HL-60 (cell line): ENCODE measurements at regions not wholly inside any gene's neighbourhood (a gene's known extent, or its start where the extent isn't known, plus 50 kb on each side); places are given as distances from the start of the nearest gene placed in this dataset.

Source experiments
- DNase-seq, 2 experiments: peaks; one replicate each; pipeline ENCODE4 v3.0.0-alpha.2; 2010 to 2020; ENCODE audit warnings: low read depth in 1 of 2, low spot score in 1 of 2
- H3K27ac ChIP-seq: fragments of 250-450 bp; sonication (Bioruptor Pico); replicated peaks from 2 replicates; pipeline ENCODE4 v1.5.1; 2020; ENCODE audit warnings: mild to moderate bottlenecking, moderate library complexity
- H3K27me3 ChIP-seq: fragments of 250-450 bp; sonication (Bioruptor Pico); 2 replicates; pipeline ENCODE4 v1.5.1; 2021; ENCODE audit warnings: mild to moderate bottlenecking, moderate library complexity; ENCODE audit not compliant: insufficient read depth, poor library complexity, severe bottlenecking
- H3K4me3 ChIP-seq: replicated peaks from 2 replicates; pipeline ENCODE4 v1.5.1; 2011; ENCODE audit warnings: mild to moderate bottlenecking, control low read depth, low read length; ENCODE audit not compliant: insufficient read depth
- GABPA ChIP-seq: IDR thresholded peaks from 2 replicates; pipeline ENCODE4 v1.6.1; 2012; ENCODE audit warnings: low read depth
- POLR2AphosphoS5 ChIP-seq: IDR thresholded peaks from 2 replicates; pipeline ENCODE4 v1.6.1; 2012; ENCODE audit warnings: low read depth
- SPI1 ChIP-seq: IDR thresholded peaks from 2 replicates; pipeline ENCODE4 v1.6.1; 2012; ENCODE audit warnings: low read depth, mild to moderate bottlenecking, borderline replicate concordance
- TF ChIP-seq, protein P1 (sequence below): IDR thresholded peaks from 2 replicates; pipeline ENCODE4 v1.6.1; 2012; ENCODE audit warnings: low read depth; ENCODE audit not compliant: insufficient replicate concordance
- TF ChIP-seq, protein P2 (sequence below): IDR thresholded peaks from one replicate; pipeline ENCODE4 v1.5.1; 2011; ENCODE audit warnings: low read length, control low read depth, inconsistent platforms; ENCODE audit not compliant: insufficient read depth

DNA sequence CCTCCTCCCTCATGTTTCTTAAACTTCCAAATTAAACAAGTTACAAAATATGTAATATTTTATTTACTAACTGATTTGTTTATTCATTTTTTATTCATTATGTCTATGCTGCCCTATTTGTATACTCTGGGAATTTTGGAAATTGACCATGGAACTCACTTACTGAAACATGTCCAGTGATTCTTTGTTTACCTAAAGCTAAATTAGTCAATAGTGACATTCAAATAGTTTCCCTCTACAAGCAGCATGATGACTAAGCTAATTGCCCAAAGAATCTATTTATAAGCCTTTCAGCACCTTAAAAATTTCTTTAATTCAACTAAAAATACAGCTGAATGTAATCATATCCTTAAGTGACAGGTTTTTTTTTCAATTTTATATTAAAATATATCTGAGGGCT lies 437.7 kb downstream of the SI start:
- H3K27ac ChIP-seq, result no peak overlapping the region
- no peaks in the 10 kb centered on the region for H3K27me3 ChIP-seq
- TF ChIP-seq POLR2AphosphoS5 (no peak), GABPA (no peak), SPI1 (no peak)
- TF ChIP-seq, protein P1, sequence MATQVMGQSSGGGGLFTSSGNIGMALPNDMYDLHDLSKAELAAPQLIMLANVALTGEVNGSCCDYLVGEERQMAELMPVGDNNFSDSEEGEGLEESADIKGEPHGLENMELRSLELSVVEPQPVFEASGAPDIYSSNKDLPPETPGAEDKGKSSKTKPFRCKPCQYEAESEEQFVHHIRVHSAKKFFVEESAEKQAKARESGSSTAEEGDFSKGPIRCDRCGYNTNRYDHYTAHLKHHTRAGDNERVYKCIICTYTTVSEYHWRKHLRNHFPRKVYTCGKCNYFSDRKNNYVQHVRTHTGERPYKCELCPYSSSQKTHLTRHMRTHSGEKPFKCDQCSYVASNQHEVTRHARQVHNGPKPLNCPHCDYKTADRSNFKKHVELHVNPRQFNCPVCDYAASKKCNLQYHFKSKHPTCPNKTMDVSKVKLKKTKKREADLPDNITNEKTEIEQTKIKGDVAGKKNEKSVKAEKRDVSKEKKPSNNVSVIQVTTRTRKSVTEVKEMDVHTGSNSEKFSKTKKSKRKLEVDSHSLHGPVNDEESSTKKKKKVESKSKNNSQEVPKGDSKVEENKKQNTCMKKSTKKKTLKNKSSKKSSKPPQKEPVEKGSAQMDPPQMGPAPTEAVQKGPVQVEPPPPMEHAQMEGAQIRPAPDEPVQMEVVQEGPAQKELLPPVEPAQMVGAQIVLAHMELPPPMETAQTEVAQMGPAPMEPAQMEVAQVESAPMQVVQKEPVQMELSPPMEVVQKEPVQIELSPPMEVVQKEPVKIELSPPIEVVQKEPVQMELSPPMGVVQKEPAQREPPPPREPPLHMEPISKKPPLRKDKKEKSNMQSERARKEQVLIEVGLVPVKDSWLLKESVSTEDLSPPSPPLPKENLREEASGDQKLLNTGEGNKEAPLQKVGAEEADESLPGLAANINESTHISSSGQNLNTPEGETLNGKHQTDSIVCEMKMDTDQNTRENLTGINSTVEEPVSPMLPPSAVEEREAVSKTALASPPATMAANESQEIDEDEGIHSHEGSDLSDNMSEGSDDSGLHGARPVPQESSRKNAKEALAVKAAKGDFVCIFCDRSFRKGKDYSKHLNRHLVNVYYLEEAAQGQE, result no peak
- TF ChIP-seq, protein P2, sequence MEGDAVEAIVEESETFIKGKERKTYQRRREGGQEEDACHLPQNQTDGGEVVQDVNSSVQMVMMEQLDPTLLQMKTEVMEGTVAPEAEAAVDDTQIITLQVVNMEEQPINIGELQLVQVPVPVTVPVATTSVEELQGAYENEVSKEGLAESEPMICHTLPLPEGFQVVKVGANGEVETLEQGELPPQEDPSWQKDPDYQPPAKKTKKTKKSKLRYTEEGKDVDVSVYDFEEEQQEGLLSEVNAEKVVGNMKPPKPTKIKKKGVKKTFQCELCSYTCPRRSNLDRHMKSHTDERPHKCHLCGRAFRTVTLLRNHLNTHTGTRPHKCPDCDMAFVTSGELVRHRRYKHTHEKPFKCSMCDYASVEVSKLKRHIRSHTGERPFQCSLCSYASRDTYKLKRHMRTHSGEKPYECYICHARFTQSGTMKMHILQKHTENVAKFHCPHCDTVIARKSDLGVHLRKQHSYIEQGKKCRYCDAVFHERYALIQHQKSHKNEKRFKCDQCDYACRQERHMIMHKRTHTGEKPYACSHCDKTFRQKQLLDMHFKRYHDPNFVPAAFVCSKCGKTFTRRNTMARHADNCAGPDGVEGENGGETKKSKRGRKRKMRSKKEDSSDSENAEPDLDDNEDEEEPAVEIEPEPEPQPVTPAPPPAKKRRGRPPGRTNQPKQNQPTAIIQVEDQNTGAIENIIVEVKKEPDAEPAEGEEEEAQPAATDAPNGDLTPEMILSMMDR, result no peak

GRCh38 chr3:164620956-164621355 lies 457.3 kb downstream of the SI start:
- no peak overlapping the region for H3K27ac ChIP-seq
- no peak for DNase-seq
- H3K27me3 ChIP-seq, result no peaks in the 10 kb centered on the region
- no peak overlapping the region for H3K4me3 ChIP-seq
- TF ChIP-seq, protein P1, result no peak
- TF ChIP-seq GABPA (no peak), SPI1 (no peak), POLR2AphosphoS5 (no peak)
- TF ChIP-seq, protein P2, result no peak

More for the DNA sequence above, 437.7 kb downstream of the SI start:
- DNase-seq, result no peak
- no peak overlapping the region for H3K4me3 ChIP-seq

- DNase-seq, result no peak
- no peak overlapping the region for H3K4me3 ChIP-seq
- TF ChIP-seq SPI1 (no peak), GABPA (no peak), POLR2AphosphoS5 (no peak)
- TF ChIP-seq, protein P2, result no peak
- TF ChIP-seq, protein P1, result no peak
Measured at GRCh38 chr3:164620423-164620822, 457.9 kb downstream of the SI start.

More at GRCh38 chr3:164620423-164620822, 457.9 kb downstream of the SI start:
- Histone ChIP-seq H3K27ac (no peak overlapping the region), H3K27me3 (no peaks in the 10 kb centered on the region)
